ENCODE measurements at regions not wholly inside any gene's neighbourhood (a gene's known extent, or its start where the extent isn't known, plus 50 kb on each side); places are given as distances from the start of the nearest gene placed in this dataset.

GRCh38 chr13:79267560-79267959 lies 138.5 kb downstream of the RBM26 start:
- Histone ChIP-seq H3K27me3 (ENCODE audit: control insufficient read depth in 2 of 2, insufficient read depth in 2 of 2, low read length in 2 of 2) (peaks cover 0 to 3% of the 10 kb centered on the region in 2 donors), H3K36me3 (ENCODE audit: control insufficient read depth in 2 of 3, insufficient read depth in 3 of 3, low read length in 3 of 3) (no peaks in the 10 kb centered on the region), H3K9me3 (ENCODE audit: control insufficient read depth in 2 of 3, low read length in 3 of 3) (no peaks in the 10 kb centered on the region), H3K4me1 (ENCODE audit: control insufficient read depth in 2 of 2, insufficient read depth in 2 of 2, low read length in 2 of 2) (no peaks in the 10 kb centered on the region), H3K4me3 (ENCODE audit: low read length) (no peak overlapping the region), H3K27ac (ENCODE audit: low read depth, low read length) (no peak overlapping the region)
- Mint-ChIP-seq H3K27me3 (peaks cover 0 to 20% (median 5%) of the 10 kb centered on the region in 5 donors), H3K9me3 (peaks cover 0 to 5% (median 3%) of the 10 kb centered on the region in 11 donors), H3K36me3 (no peaks in the 10 kb centered on the region), H3K4me3 (no peak overlapping the region), H3K27ac (no peak overlapping the region), H3K4me1 (no peaks in the 10 kb centered on the region)
- ChIA-PET CTCF (no interaction called here), POLR2A (no interaction called here)
- DNase-seq: no peak
- intact Hi-C loops (cut with micrococcal nuclease): no loop called here
- no peak for ATAC-seq

- no peak overlapping the region for H3K4me3 ChIP-seq (ENCODE audit: low read length)
- Mint-ChIP-seq H3K36me3 (no peaks in the 10 kb centered on the region), H3K4me1 (peaks cover 0 to 3% (median 0%) of the 10 kb centered on the region in 7 donors), H3K27me3 (peaks cover 2 to 18% (median 11%) of the 10 kb centered on the region in 5 donors), H3K9me3 (peaks cover 0 to 2% (median 0%) of the 10 kb centered on the region in 11 donors), H3K4me3 (no peak overlapping the region), H3K27ac (no peak overlapping the region)
- H3K36me3 ChIP-seq (ENCODE audit: control insufficient read depth in 2 of 3, insufficient read depth in 3 of 3, low read length in 3 of 3): no peaks in the 10 kb centered on the region
- no peak overlapping the region for H3K27ac ChIP-seq (ENCODE audit: low read depth, low read length)
- ChIA-PET POLR2A (no interaction called here), CTCF (no interaction called here)
- DNase-seq: no peak
- no peaks in the 10 kb centered on the region for H3K9me3 ChIP-seq (ENCODE audit: control insufficient read depth in 2 of 3, low read length in 3 of 3)
- no peak for ATAC-seq
- no peaks in the 10 kb centered on the region for H3K27me3 ChIP-seq (ENCODE audit: control insufficient read depth in 2 of 2, insufficient read depth in 2 of 2, low read length in 2 of 2)
- intact Hi-C loops (cut with micrococcal nuclease): no loop called here
- no peaks in the 10 kb centered on the region for H3K4me1 ChIP-seq (ENCODE audit: control insufficient read depth in 2 of 2, insufficient read depth in 2 of 2, low read length in 2 of 2)
Observed at GRCh38 chr13:79258489-79258888, 147.6 kb downstream of the RBM26 start.

GRCh38 chr13:79246578-79246949 lies 159.5 kb downstream of the RBM26 start:
- H3K9me3 ChIP-seq (ENCODE audit: control insufficient read depth in 2 of 3, low read length in 3 of 3): no peaks in the 10 kb centered on the region
- ChIA-PET POLR2A (no interaction called here), CTCF (no interaction called here)
- no peaks in the 10 kb centered on the region for H3K4me1 ChIP-seq (ENCODE audit: control insufficient read depth in 2 of 2, insufficient read depth in 2 of 2, low read length in 2 of 2)
- H3K4me1 Mint-ChIP-seq: no peaks in the 10 kb centered on the region
- no peaks in the 10 kb centered on the region for H3K27me3 ChIP-seq (ENCODE audit: control insufficient read depth in 2 of 2, insufficient read depth in 2 of 2, low read length in 2 of 2)
- no peak for ATAC-seq
- peaks cover 3 to 20% (median 6%) of the 10 kb centered on the region in 5 donors for H3K27me3 Mint-ChIP-seq
- H3K4me3 ChIP-seq (ENCODE audit: low read length): no peak overlapping the region
- H3K36me3 Mint-ChIP-seq: no peaks in the 10 kb centered on the region
- no peak for DNase-seq
- H3K27ac Mint-ChIP-seq: no peak overlapping the region
- no peak overlapping the region for H3K27ac ChIP-seq (ENCODE audit: low read depth, low read length)
- intact Hi-C loops (cut with micrococcal nuclease): no loop called here
- H3K9me3 Mint-ChIP-seq: no peaks in the 10 kb centered on the region
- H3K4me3 Mint-ChIP-seq: no peak overlapping the region
- H3K36me3 ChIP-seq (ENCODE audit: control insufficient read depth in 2 of 3, insufficient read depth in 3 of 3, low read length in 3 of 3): no peaks in the 10 kb centered on the region

GRCh38 chr13:79245937-79246577 lies 160.0 kb downstream of the RBM26 start:
- peaks cover 6 to 25% (median 8%) of the 10 kb centered on the region in 5 donors for H3K27me3 Mint-ChIP-seq
- DNase-seq (no peak), ATAC-seq (no peak)
- H3K27ac Mint-ChIP-seq: no peak overlapping the region
- POLR2A ChIA-PET: no interaction called here
- no peak overlapping the region for H3K4me3 ChIP-seq (ENCODE audit: low read length)
- no peaks in the 10 kb centered on the region for H3K9me3 ChIP-seq (ENCODE audit: control insufficient read depth in 2 of 3, low read length in 3 of 3)
- H3K27me3 ChIP-seq (ENCODE audit: control insufficient read depth in 2 of 2, insufficient read depth in 2 of 2, low read length in 2 of 2): no peaks in the 10 kb centered on the region
- H3K36me3 Mint-ChIP-seq: no peaks in the 10 kb centered on the region
- H3K4me3 Mint-ChIP-seq: no peak overlapping the region
- H3K4me1 ChIP-seq (ENCODE audit: control insufficient read depth in 2 of 2, insufficient read depth in 2 of 2, low read length in 2 of 2): no peaks in the 10 kb centered on the region
- CTCF ChIA-PET: no interaction called here
- no peaks in the 10 kb centered on the region for H3K9me3 Mint-ChIP-seq
- intact Hi-C loops (cut with micrococcal nuclease): no loop called here
- no peaks in the 10 kb centered on the region for H3K36me3 ChIP-seq (ENCODE audit: control insufficient read depth in 2 of 3, insufficient read depth in 3 of 3, low read length in 3 of 3)
- no peak overlapping the region for H3K27ac ChIP-seq (ENCODE audit: low read depth, low read length)
- no peaks in the 10 kb centered on the region for H3K4me1 Mint-ChIP-seq

GRCh38 chr13:79241697-79242096 lies 164.4 kb downstream of the RBM26 start:
- no peak overlapping the region for H3K27ac ChIP-seq (ENCODE audit: low read depth, low read length)
- Mint-ChIP-seq H3K4me1 (no peaks in the 10 kb centered on the region), H3K4me3 (no peak overlapping the region), H3K27ac (no peak overlapping the region), H3K36me3 (no peaks in the 10 kb centered on the region), H3K27me3 (peaks cover 15 to 28% (median 17%) of the 10 kb centered on the region in 5 donors), H3K9me3 (peaks cover 0 to 2% (median 0%) of the 10 kb centered on the region in 11 donors)
- no peak for ATAC-seq
- ChIA-PET CTCF (interaction anchor here (0.7 kb wide), 1 partner anchor 990 kb away, joined by 3 read pairs; no protein-coding TSS in a partner anchor), POLR2A (no interaction called here)
- no peaks in the 10 kb centered on the region for H3K36me3 ChIP-seq (ENCODE audit: control insufficient read depth in 2 of 3, insufficient read depth in 3 of 3, low read length in 3 of 3)
- no peak for DNase-seq
- H3K9me3 ChIP-seq (ENCODE audit: control insufficient read depth in 2 of 3, low read length in 3 of 3): no peaks in the 10 kb centered on the region
- H3K4me3 ChIP-seq (ENCODE audit: low read length): no peak overlapping the region
- intact Hi-C loops (cut with micrococcal nuclease): no loop called here
- H3K27me3 ChIP-seq (ENCODE audit: control insufficient read depth in 2 of 2, insufficient read depth in 2 of 2, low read length in 2 of 2): no peaks in the 10 kb centered on the region
- H3K4me1 ChIP-seq (ENCODE audit: control insufficient read depth in 2 of 2, insufficient read depth in 2 of 2, low read length in 2 of 2): no peaks in the 10 kb centered on the region

DNA sequence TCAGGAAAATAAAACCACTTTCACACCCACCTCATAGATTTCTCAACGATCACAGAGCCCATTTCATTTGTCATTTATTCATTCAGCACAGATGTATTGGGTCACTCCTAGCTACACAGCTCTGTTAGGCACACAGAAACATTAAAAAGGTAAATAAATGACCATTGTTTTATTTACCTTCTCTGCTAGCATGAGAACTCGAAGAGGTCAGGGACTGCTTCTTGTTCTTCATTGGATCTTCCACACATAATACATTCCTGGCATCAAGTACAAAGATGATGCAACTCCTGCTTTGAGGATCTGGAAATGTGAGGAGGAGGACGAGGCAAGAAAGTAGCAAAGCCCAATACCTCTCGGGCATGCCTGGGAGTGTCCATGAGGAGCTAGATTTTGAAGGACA lies 168.1 kb downstream of the RBM26 start:
- DNase-seq (no peak), ATAC-seq (no peak)
- Histone ChIP-seq H3K27me3 (ENCODE audit: control insufficient read depth in 2 of 2, insufficient read depth in 2 of 2, low read length in 2 of 2) (no peaks in the 10 kb centered on the region), H3K9me3 (ENCODE audit: control insufficient read depth in 2 of 3, low read length in 3 of 3) (no peaks in the 10 kb centered on the region), H3K4me1 (ENCODE audit: control insufficient read depth in 2 of 2, insufficient read depth in 2 of 2, low read length in 2 of 2) (no peaks in the 10 kb centered on the region), H3K4me3 (ENCODE audit: low read length) (no peak overlapping the region), H3K36me3 (ENCODE audit: control insufficient read depth in 2 of 3, insufficient read depth in 3 of 3, low read length in 3 of 3) (no peaks in the 10 kb centered on the region), H3K27ac (ENCODE audit: low read depth, low read length) (no peak overlapping the region)
- Mint-ChIP-seq H3K36me3 (no peaks in the 10 kb centered on the region), H3K4me1 (no peaks in the 10 kb centered on the region), H3K4me3 (no peak overlapping the region), H3K27ac (no peak overlapping the region), H3K9me3 (peaks cover 0 to 6% (median 0%) of the 10 kb centered on the region in 11 donors), H3K27me3 (peaks cover 12 to 23% (median 18%) of the 10 kb centered on the region in 5 donors)
- intact Hi-C loops (cut with micrococcal nuclease): no loop called here
- POLR2A ChIA-PET: interaction anchor here (0.6 kb wide), 1 partner anchor 615 kb away, joined by 4 read pairs; no protein-coding TSS in a partner anchor
- CTCF ChIA-PET: no interaction called here

DNA sequence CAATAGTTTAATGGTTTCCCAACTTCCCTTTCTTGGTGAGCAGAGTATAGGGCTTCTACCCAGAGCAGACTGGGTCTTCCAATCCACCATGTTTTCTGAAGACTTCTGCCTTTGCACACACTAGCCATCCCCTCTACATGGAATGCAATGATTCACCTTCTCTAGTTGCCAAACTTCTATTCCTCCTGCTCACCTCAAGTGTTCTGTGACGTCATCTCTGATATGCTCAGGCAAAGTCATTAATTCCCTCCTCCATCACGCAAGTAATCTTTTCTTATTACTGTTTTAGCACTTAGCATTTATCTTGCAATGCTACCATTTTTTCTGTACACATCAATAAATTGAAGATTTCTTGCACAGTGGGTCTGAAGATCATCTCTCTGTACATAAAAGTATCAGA lies 174.2 kb downstream of the RBM26 start:
- intact Hi-C loops (cut with micrococcal nuclease): no loop called here
- Histone ChIP-seq H3K4me1 (ENCODE audit: control insufficient read depth in 2 of 2, insufficient read depth in 2 of 2, low read length in 2 of 2) (no peaks in the 10 kb centered on the region), H3K27ac (ENCODE audit: low read depth, low read length) (no peak overlapping the region), H3K27me3 (ENCODE audit: control insufficient read depth in 2 of 2, insufficient read depth in 2 of 2, low read length in 2 of 2) (no peaks in the 10 kb centered on the region), H3K4me3 (ENCODE audit: low read length) (no peak overlapping the region), H3K9me3 (ENCODE audit: control insufficient read depth in 2 of 3, low read length in 3 of 3) (no peaks in the 10 kb centered on the region), H3K36me3 (ENCODE audit: control insufficient read depth in 2 of 3, insufficient read depth in 3 of 3, low read length in 3 of 3) (no peaks in the 10 kb centered on the region)
- ChIA-PET POLR2A (no interaction called here), CTCF (no interaction called here)
- ATAC-seq (no peak), DNase-seq (no peak)
- Mint-ChIP-seq H3K9me3 (peaks cover 0 to 6% (median 0%) of the 10 kb centered on the region in 11 donors), H3K4me3 (no peak overlapping the region), H3K36me3 (no peaks in the 10 kb centered on the region), H3K27me3 (peaks cover 0 to 10% (median 4%) of the 10 kb centered on the region in 5 donors), H3K4me1 (no peaks in the 10 kb centered on the region), H3K27ac (no peak overlapping the region)

Data from naive thymus-derived CD4-positive, alpha-beta T cell (primary cell).